Endodermal cell (in vitro differentiated cells): ENCODE measurements at regions not wholly inside any gene's neighbourhood (a gene's known extent, or its start where the extent isn't known, plus 50 kb on each side); places are given as distances from the start of the nearest gene placed in this dataset.

Experiments
- DNase-seq: peaks from one replicate; pipeline ENCODE4 v3.0.0-alpha.2; 2017
- H3K27ac ChIP-seq: 2 replicates; pipeline ENCODE4 v1.5.1; 2013; ENCODE audit warnings: mild to moderate bottlenecking, low read depth, low read length, moderate library complexity
- H3K27me3 ChIP-seq: 2 replicates; pipeline ENCODE4 v1.6.1; 2013; ENCODE audit warnings: mild to moderate bottlenecking, low read length, moderate library complexity; ENCODE audit not compliant: insufficient read depth, control insufficient read depth, poor library complexity, severe bottlenecking
- H3K36me3 ChIP-seq: 2 replicates; pipeline ENCODE4 v1.7.0; 2013; ENCODE audit warnings: mild to moderate bottlenecking, low read length, moderate library complexity; ENCODE audit not compliant: control insufficient read depth, insufficient read depth
- H3K4me1 ChIP-seq: one replicate; pipeline ENCODE4 v1.7.0; 2013; ENCODE audit warnings: low read length; ENCODE audit not compliant: control insufficient read depth, insufficient read depth
- H3K4me3 ChIP-seq: 2 replicates; pipeline ENCODE4 v1.5.1; 2013; ENCODE audit warnings: mild to moderate bottlenecking, low read length, moderate library complexity
- H3K9ac ChIP-seq: 2 replicates; pipeline ENCODE4 v1.6.1; 2013; ENCODE audit warnings: mild to moderate bottlenecking, low read length, moderate library complexity; ENCODE audit not compliant: poor library complexity, severe bottlenecking; ENCODE audit errors: extremely low read depth
- H3K9me3 ChIP-seq: 2 replicates; pipeline ENCODE4 v1.6.1; 2013; ENCODE audit warnings: mild to moderate bottlenecking, low read length, moderate library complexity; ENCODE audit not compliant: control insufficient read depth
- H3K27ac Mint-ChIP-seq: 2 replicates; pipeline ENCODE4 v1.8.0; 2020; ENCODE audit warnings: mixed read lengths
- H3K27me3 Mint-ChIP-seq: 2 replicates; pipeline ENCODE4 v1.8.0; 2021; ENCODE audit warnings: mild to moderate bottlenecking, mixed read lengths; ENCODE audit not compliant: insufficient read depth
- H3K36me3 Mint-ChIP-seq: 2 replicates; pipeline ENCODE4 v1.8.0; 2020; ENCODE audit warnings: low read depth, mixed read lengths
- H3K4me1 Mint-ChIP-seq: 2 replicates; pipeline ENCODE4 v1.8.0; 2020; ENCODE audit warnings: mixed read lengths
- H3K4me3 Mint-ChIP-seq: 2 replicates; pipeline ENCODE4 v1.8.0; 2020; ENCODE audit warnings: mild to moderate bottlenecking, moderate library complexity, mixed read lengths
- H3K9me3 Mint-ChIP-seq: 2 replicates; pipeline ENCODE4 v1.8.0; 2020; ENCODE audit warnings: mild to moderate bottlenecking, mixed read lengths
- WGBS, 2 experiments: methylation state at CpG; one replicate each; pipeline versions ENCODE4 v1.1.5 to v1.1.7; 2013; ENCODE audit warnings: missing lambda C conversion rate in 2 of 2, mixed read lengths in 1 of 2; ENCODE audit not compliant: insufficient coverage in 1 of 2, insufficient read length in 1 of 2; 5-methylcytosine and 5-hydroxymethylcytosine counted together
- TF ChIP-seq, protein P1 (sequence below): fragments of 200-600 bp; sonication (generic); conservative IDR thresholded peaks from 2 replicates; pipeline ENCODE4 v1.5.0; 2021; ENCODE audit warnings: antibody characterized with exemption, mild to moderate bottlenecking

DNA sequence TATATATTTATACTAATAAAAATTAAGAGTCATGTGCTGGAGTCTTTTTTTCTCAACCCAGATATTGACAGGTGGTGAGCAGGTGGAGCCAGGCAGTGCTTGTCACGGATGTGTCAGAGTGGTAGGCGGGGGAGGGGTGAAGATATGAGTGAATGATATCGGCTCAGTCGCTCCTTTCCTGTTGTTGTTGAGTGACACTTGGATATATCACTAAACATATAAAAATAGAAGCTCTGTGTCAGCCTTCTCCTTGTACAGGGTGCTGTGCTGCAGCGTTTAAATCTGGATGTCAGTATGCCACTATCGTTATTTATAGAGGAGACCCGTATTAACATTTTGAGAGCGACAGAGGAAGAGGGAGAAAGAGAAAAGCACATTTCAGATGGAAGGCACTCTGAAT lies 339.6 kb downstream of the NUF2 start:
- H3K4me1 Mint-ChIP-seq: peaks cover 25% of the 10 kb centered on the region
- Histone ChIP-seq H3K9me3 (no peaks in the 10 kb centered on the region), H3K9ac (no peak overlapping the region), H3K27ac (no peak overlapping the region), H3K36me3 (no peaks in the 10 kb centered on the region), H3K4me3 (no peak overlapping the region), H3K4me1 (peaks cover 8% of the 10 kb centered on the region), H3K27me3 (no peaks in the 10 kb centered on the region)
- WGBS, 2 experiments: 95% methylated on average over 6 of the region's 8 CpGs; no CpG with 5 or more reads in 1 of the 2 experiments
- no peak overlapping the region for H3K4me3 Mint-ChIP-seq
- TF ChIP-seq, protein P1, sequence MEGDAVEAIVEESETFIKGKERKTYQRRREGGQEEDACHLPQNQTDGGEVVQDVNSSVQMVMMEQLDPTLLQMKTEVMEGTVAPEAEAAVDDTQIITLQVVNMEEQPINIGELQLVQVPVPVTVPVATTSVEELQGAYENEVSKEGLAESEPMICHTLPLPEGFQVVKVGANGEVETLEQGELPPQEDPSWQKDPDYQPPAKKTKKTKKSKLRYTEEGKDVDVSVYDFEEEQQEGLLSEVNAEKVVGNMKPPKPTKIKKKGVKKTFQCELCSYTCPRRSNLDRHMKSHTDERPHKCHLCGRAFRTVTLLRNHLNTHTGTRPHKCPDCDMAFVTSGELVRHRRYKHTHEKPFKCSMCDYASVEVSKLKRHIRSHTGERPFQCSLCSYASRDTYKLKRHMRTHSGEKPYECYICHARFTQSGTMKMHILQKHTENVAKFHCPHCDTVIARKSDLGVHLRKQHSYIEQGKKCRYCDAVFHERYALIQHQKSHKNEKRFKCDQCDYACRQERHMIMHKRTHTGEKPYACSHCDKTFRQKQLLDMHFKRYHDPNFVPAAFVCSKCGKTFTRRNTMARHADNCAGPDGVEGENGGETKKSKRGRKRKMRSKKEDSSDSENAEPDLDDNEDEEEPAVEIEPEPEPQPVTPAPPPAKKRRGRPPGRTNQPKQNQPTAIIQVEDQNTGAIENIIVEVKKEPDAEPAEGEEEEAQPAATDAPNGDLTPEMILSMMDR: no peak
- H3K27me3 Mint-ChIP-seq: no peaks in the 10 kb centered on the region
- H3K36me3 Mint-ChIP-seq: no peaks in the 10 kb centered on the region
- no peak for DNase-seq
- no peak overlapping the region for H3K27ac Mint-ChIP-seq
- H3K9me3 Mint-ChIP-seq: no peaks in the 10 kb centered on the region

DNA sequence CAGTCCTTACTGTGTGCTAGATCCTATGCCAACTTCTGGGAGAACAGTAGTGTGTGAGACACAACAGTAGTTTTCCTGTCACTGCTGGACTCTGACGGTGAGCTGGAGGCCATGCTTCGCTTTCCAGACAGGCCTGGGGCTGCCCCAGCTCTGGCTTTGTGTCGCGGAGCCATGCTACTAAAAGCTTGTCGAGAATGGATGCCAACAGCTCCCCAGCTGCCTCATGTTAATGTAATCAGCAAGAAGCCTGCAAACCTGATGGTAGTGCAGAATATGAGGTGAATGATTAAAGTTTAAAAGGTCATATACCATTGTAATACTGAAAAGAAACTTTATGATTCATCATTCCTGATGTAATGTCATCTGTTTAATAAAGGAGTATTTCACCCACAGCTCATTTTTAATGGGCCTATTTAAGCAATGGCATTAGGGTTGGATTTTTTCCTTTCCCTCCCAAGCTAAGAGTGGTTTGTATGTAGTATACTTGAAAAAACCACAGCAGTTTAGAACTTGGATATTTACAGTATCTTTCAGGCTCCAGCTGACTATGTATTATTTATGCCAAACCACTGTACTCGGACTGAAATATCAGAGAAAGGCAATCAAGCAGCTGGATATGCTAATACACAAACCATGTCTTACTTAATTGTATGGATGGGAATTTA lies 343.0 kb downstream of the NUF2 start:
- no peak overlapping the region for H3K9ac ChIP-seq
- Mint-ChIP-seq H3K27me3 (no peaks in the 10 kb centered on the region), H3K27ac (no peak overlapping the region), H3K36me3 (no peaks in the 10 kb centered on the region), H3K4me3 (no peak overlapping the region), H3K4me1 (peaks cover 9% of the 10 kb centered on the region), H3K9me3 (no peaks in the 10 kb centered on the region)
- no peaks in the 10 kb centered on the region for H3K9me3 ChIP-seq
- H3K36me3 ChIP-seq: no peaks in the 10 kb centered on the region
- no peaks in the 10 kb centered on the region for H3K27me3 ChIP-seq
- H3K4me3 ChIP-seq: no peak overlapping the region
- TF ChIP-seq, protein P1: no peak
- DNase-seq: no peak
- WGBS, 2 experiments: 90 to 97% methylated on average over 5 to 6 of the region's 6 CpGs
- H3K4me1 ChIP-seq: peaks cover 1% of the 10 kb centered on the region
- no peak overlapping the region for H3K27ac ChIP-seq

GRCh38 chr1:163668472-163668871 lies 346.7 kb downstream of the NUF2 start:
- H3K4me1 Mint-ChIP-seq: peaks cover 39% of the 10 kb centered on the region
- no peaks in the 10 kb centered on the region for H3K36me3 Mint-ChIP-seq
- Histone ChIP-seq H3K27me3 (no peaks in the 10 kb centered on the region), H3K36me3 (no peaks in the 10 kb centered on the region), H3K9me3 (no peaks in the 10 kb centered on the region), H3K27ac (no peak overlapping the region), H3K9ac (no peak overlapping the region), H3K4me3 (no peak overlapping the region), H3K4me1 (peaks cover 13% of the 10 kb centered on the region)
- 92% methylated on average over 2 of the region's 2 CpGs; no CpG with 5 or more reads in 1 of the 2 experiments for WGBS, 2 experiments
- no peaks in the 10 kb centered on the region for H3K27me3 Mint-ChIP-seq
- no peak for DNase-seq
- no peak overlapping the region for H3K4me3 Mint-ChIP-seq
- H3K9me3 Mint-ChIP-seq: no peaks in the 10 kb centered on the region
- no peak overlapping the region for H3K27ac Mint-ChIP-seq
- TF ChIP-seq, protein P1: no peak
